NOMO-1 treated with DMSO at 0.1 percent for 48 hours (cell line): ENCODE measurements at regions not wholly inside any gene's neighbourhood (a gene's known extent, or its start where the extent isn't known, plus 50 kb on each side); places are given as distances from the start of the nearest gene placed in this dataset.
"Not testable (repeated sequence)": the region's sequence is repeated elsewhere in the genome, so short reads cannot be mapped to it uniquely, and the experiment has no call there.

ENCODE experiments used
- DNase-seq: peaks from one replicate; lab custom pipeline; 2025; ENCODE audit not compliant: unreplicated experiment; lab: John Stamatoyannopoulos, UW

- no peak for DNase-seq
Observed at GRCh38 chr9:102514541-102514940, 480.6 kb upstream of the CYLC2 start.

GRCh38 chr9:102507044-102507687 lies 488.0 kb upstream of the CYLC2 start:
- DNase-seq: no peak

GRCh38 chr9:102506406-102506805 lies 488.7 kb upstream of the CYLC2 start:
- no peak for DNase-seq

GRCh38 chr9:102499468-102499867 lies 495.7 kb upstream of the CYLC2 start:
- no peak for DNase-seq

- DNase-seq: no peak
Observed at GRCh38 chr9:102497709-102498108, 497.4 kb upstream of the CYLC2 start.

GRCh38 chr9:102486976-102487375 lies 508.2 kb upstream of the CYLC2 start:
- DNase-seq: not testable (repeated sequence)

GRCh38 chr9:102483651-102484050 lies 511.5 kb upstream of the CYLC2 start:
- DNase-seq: no peak

- no peak for DNase-seq
Observed at GRCh38 chr9:102482776-102483175, 512.4 kb upstream of the CYLC2 start.

- no peak for DNase-seq
Observed at GRCh38 chr9:102479191-102479590, 515.9 kb upstream of the CYLC2 start.

GRCh38 chr9:102474357-102474756 lies 520.8 kb upstream of the CYLC2 start:
- no peak for DNase-seq

GRCh38 chr9:102469430-102469829 lies 525.7 kb upstream of the CYLC2 start:
- DNase-seq: not testable (repeated sequence)

GRCh38 chr9:102461156-102461819 lies 533.8 kb upstream of the CYLC2 start:
- DNase-seq: no peak

GRCh38 chr9:102459828-102460227 lies 535.3 kb upstream of the CYLC2 start:
- DNase-seq: no peak

GRCh38 chr9:102456562-102456961 lies 538.6 kb upstream of the CYLC2 start:
- no peak for DNase-seq

- DNase-seq: no peak
Observed at GRCh38 chr9:102445906-102446305, 549.2 kb upstream of the CYLC2 start.

GRCh38 chr9:102445181-102445747 lies 549.9 kb upstream of the CYLC2 start:
- DNase-seq: no peak

- no peak for DNase-seq
Observed at GRCh38 chr9:102439583-102439982, 555.5 kb upstream of the CYLC2 start.

- DNase-seq: not testable (repeated sequence)
Observed at GRCh38 chr9:102436599-102436998, 558.5 kb upstream of the CYLC2 start.

GRCh38 chr9:102435427-102435826 lies 559.7 kb upstream of the CYLC2 start:
- DNase-seq: no peak

- no peak for DNase-seq
Observed at GRCh38 chr9:102434545-102434944, 560.6 kb upstream of the CYLC2 start.

- DNase-seq: no peak
Observed at GRCh38 chr9:102428305-102428704, 566.8 kb upstream of the CYLC2 start.

GRCh38 chr9:102416251-102416650 lies 578.9 kb upstream of the CYLC2 start:
- DNase-seq: not testable (repeated sequence)
